ENCODE measurements at regions not wholly inside any gene's neighbourhood (a gene's known extent, or its start where the extent isn't known, plus 50 kb on each side); places are given as distances from the start of the nearest gene placed in this dataset.

DNA sequence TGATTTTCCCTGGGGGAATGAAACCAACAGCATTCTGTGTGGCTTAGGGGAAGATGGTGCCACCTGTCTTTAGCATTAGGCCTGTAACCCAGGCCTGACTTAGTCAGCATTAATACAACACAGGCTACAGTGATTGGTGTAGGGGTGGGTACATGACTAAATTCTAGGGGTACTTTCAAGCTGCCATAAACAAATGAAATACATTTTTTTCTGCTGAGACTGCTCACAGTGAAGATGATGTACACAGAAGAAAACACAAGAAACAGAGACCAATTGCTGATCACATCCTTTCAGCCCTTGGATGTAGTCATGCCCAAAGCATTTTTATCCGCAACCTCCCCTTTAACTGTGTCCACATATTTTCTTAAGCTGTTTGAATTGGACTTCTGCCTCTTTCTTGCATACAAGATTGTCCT, 527.2 kb downstream of the KCTD16 start:
- 0% methylated on average over 1 of the region's 1 CpG for WGBS (ENCODE audit: insufficient coverage, low coverage, missing lambda C conversion rate)

DNA sequence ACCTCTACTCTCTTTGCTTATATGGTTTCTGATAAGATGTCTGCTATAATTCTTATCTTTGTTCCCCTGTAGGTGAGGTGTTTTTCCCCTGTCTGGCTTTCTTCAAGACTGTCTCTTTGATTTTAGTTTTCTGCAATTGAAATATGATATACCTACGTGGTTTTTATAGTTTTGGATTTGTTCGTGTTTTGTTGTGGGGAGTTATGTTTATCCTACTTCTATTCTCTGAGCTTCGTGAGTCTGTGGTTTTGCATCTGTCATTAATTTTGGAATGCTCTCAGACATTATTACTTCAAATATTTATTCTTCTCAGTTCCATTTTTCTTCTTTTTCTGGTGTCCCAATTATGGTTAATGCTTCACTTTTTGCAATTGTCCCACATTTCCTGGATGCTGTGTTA, 521.3 kb downstream of the KCTD16 start:
- ATAC-seq (no peak), DNase-seq (ENCODE audit: extremely low read depth in 1 of 4, low spot score in 3 of 4) (no peak), FAIRE-seq (no peak)
- no peaks in the 10 kb centered on the region for H4K20me1 ChIP-seq (replicated peaks; ENCODE audit: control insufficient read depth, insufficient read depth, low read length)
- no peak overlapping the region for H3K4me3 ChIP-seq
- no peak for TF ChIP-seq FOXK1 (CRISPR knock-in tag; IDR thresholded peaks at IDR 0.05; ENCODE audit: borderline replicate concordance)
- TF ChIP-seq ARNT (IDR thresholded peaks at IDR 0.05) = no peak
- TF ChIP-seq EP400 (IDR thresholded peaks at IDR 0.05) = no peak
- TF ChIP-seq, protein P1, sequence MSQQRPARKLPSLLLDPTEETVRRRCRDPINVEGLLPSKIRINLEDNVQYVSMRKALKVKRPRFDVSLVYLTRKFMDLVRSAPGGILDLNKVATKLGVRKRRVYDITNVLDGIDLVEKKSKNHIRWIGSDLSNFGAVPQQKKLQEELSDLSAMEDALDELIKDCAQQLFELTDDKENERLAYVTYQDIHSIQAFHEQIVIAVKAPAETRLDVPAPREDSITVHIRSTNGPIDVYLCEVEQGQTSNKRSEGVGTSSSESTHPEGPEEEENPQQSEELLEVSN (IDR thresholded peaks at IDR 0.05; ENCODE audit: borderline replicate concordance in 1 of 2, extremely low read depth in 1 of 2, insufficient read depth in 1 of 2, insufficient read length in 1 of 2, low read depth in 1 of 2, low read length in 1 of 2, poor library complexity in 1 of 2, severe bottlenecking in 1 of 2) = no peak
- no peak for TF ChIP-seq NELFE (IDR thresholded peaks at IDR 0.05; ENCODE audit: insufficient read depth, insufficient read length)
- no peak for TF ChIP-seq ZNF197 (CRISPR knock-in tag; IDR thresholded peaks at IDR 0.05; ENCODE audit: low read depth)
- 0% methylated on average over 3 of the region's 3 CpGs for WGBS (ENCODE audit: insufficient coverage, low coverage, missing lambda C conversion rate)
- H3K9me3 ChIP-seq (replicated peaks; ENCODE audit: control insufficient read depth, insufficient read depth, low read depth, low read length) = no peaks in the 10 kb centered on the region
- no peak overlapping the region for H2AFZ ChIP-seq (ENCODE audit: low read depth, low read length)
- H3K27ac ChIP-seq (ENCODE audit: extremely low read depth, low read depth, low read length) = no peak overlapping the region
- no peak overlapping the region for H3K9ac ChIP-seq (ENCODE audit: insufficient read depth in 1 of 2, low read depth in 2 of 2, low read length in 2 of 2)
- H3K4me2 ChIP-seq (ENCODE audit: insufficient read depth, low read length) = no peak overlapping the region
- POLR2A ChIA-PET = no interaction called here
- no peaks in the 10 kb centered on the region for H3K79me2 ChIP-seq (ENCODE audit: control insufficient read depth, insufficient read depth, low read length)
- H3K36me3 ChIP-seq (ENCODE audit: control insufficient read depth, insufficient read depth, low read length) = no peaks in the 10 kb centered on the region
- intact Hi-C loops (cut with micrococcal nuclease) (no loop called here), in situ Hi-C loops (cut with MboI) (no loop called here)
- H3K9me1 ChIP-seq (ENCODE audit: control insufficient read depth, insufficient read depth, low read length) = no peaks in the 10 kb centered on the region
- H3K27me3 ChIP-seq (ENCODE audit: control insufficient read depth in 2 of 2, insufficient read depth in 2 of 2, low read length in 2 of 2) = no peaks in the 10 kb centered on the region
- BruUV-seq (replicated peaks) = no TSS peak
- H3K4me1 ChIP-seq (replicated peaks in 1 of 2; ENCODE audit: control insufficient read depth in 2 of 2, insufficient read depth in 2 of 2, low read length in 2 of 2) = no peaks in the 10 kb centered on the region
- CTCF ChIA-PET (ENCODE audit: low intra/inter-chr PET ratio) = no interaction called here

More for the DNA sequence above, 527.2 kb downstream of the KCTD16 start:
- BruUV-seq (replicated peaks) = no TSS peak
- Histone ChIP-seq H3K27ac (ENCODE audit: extremely low read depth, low read depth, low read length) (no peak overlapping the region), H2AFZ (ENCODE audit: low read depth, low read length) (no peak overlapping the region), H3K9me1 (ENCODE audit: control insufficient read depth, insufficient read depth, low read length) (no peaks in the 10 kb centered on the region), H3K36me3 (ENCODE audit: control insufficient read depth, insufficient read depth, low read length) (no peaks in the 10 kb centered on the region), H3K4me2 (ENCODE audit: insufficient read depth, low read length) (no peak overlapping the region), H3K4me3 (no peak overlapping the region), H4K20me1 (replicated peaks; ENCODE audit: control insufficient read depth, insufficient read depth, low read length) (no peaks in the 10 kb centered on the region), H3K79me2 (ENCODE audit: control insufficient read depth, insufficient read depth, low read length) (no peaks in the 10 kb centered on the region), H3K4me1 (replicated peaks in 1 of 2; ENCODE audit: control insufficient read depth in 2 of 2, insufficient read depth in 2 of 2, low read length in 2 of 2) (no peaks in the 10 kb centered on the region), H3K27me3 (ENCODE audit: control insufficient read depth in 2 of 2, insufficient read depth in 2 of 2, low read length in 2 of 2) (no peaks in the 10 kb centered on the region), H3K9ac (ENCODE audit: insufficient read depth in 1 of 2, low read depth in 2 of 2, low read length in 2 of 2) (no peak overlapping the region), H3K9me3 (replicated peaks; ENCODE audit: control insufficient read depth, insufficient read depth, low read depth, low read length) (no peaks in the 10 kb centered on the region)
- intact Hi-C loops (cut with micrococcal nuclease) = no loop called here
- ATAC-seq = no peak
- in situ Hi-C loops (cut with MboI) = no loop called here
- POLR2A ChIA-PET = no interaction called here
- TF ChIP-seq, protein P2, sequence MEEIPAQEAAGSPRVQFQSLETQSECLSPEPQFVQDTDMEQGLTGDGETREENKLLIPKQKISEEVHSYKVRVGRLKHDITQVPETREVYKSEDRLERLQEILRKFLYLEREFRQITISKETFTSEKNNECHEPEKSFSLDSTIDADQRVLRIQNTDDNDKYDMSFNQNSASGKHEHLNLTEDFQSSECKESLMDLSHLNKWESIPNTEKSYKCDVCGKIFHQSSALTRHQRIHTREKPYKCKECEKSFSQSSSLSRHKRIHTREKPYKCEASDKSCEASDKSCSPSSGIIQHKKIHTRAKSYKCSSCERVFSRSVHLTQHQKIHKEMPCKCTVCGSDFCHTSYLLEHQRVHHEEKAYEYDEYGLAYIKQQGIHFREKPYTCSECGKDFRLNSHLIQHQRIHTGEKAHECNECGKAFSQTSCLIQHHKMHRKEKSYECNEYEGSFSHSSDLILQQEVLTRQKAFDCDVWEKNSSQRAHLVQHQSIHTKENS (CRISPR knock-in tag; IDR thresholded peaks at IDR 0.05) = no peak
- TF ChIP-seq ZNF583 (CRISPR knock-in tag; IDR thresholded peaks at IDR 0.05) (no peak), ZNF780A (CRISPR knock-in tag; IDR thresholded peaks at IDR 0.05) (no peak)
- FAIRE-seq = no peak
- CTCF ChIA-PET (ENCODE audit: low intra/inter-chr PET ratio) = no interaction called here
- no peak for DNase-seq (ENCODE audit: extremely low read depth in 1 of 4, low spot score in 3 of 4)

Measured in K562 (cell line).